Neural progenitor cell (in vitro differentiated cells): ENCODE measurements at regions not wholly inside any gene's neighbourhood (a gene's known extent, or its start where the extent isn't known, plus 50 kb on each side); places are given as distances from the start of the nearest gene placed in this dataset.

Experiments
- EZH2 ChIP-seq: fragments of 200-600 bp; sonication (generic); IDR thresholded peaks from 2 replicates; pipeline ENCODE4 v1.6.1; 2017; ENCODE audit warnings: antibody characterized with exemption, mild to moderate bottlenecking, moderate library complexity
- EZH2phosphoT487 ChIP-seq: fragments of 200-600 bp; sonication (generic); IDR thresholded peaks from 2 replicates; pipeline ENCODE4 v1.6.1; 2017; ENCODE audit warnings: antibody characterized with exemption
- TF ChIP-seq, protein P1 (sequence below): fragments of 200-600 bp; sonication (generic); IDR thresholded peaks from 2 replicates; pipeline ENCODE4 v1.5.1; 2017; ENCODE audit warnings: antibody characterized with exemption, mild to moderate bottlenecking

DNA sequence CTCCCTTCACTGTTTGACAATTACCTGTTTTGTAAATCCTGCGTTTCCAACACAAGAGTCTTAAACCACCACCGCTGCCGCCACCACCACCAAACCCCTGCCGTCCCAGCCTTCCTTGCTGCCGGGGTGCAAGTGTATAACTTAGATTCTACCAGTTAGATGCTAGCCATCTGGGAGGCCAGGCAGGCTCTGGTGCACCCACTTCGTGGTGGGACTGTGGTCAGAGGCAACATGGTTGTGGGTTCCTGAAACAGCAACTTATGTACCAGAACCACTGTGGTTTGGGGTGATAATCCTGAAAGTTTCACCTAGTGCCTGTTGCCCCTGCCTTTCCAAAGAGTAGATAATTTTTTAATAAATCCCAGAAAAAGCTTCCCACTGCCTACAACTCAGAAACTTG, 510.5 kb downstream of the CCSER2 start:
- TF ChIP-seq, protein P1, sequence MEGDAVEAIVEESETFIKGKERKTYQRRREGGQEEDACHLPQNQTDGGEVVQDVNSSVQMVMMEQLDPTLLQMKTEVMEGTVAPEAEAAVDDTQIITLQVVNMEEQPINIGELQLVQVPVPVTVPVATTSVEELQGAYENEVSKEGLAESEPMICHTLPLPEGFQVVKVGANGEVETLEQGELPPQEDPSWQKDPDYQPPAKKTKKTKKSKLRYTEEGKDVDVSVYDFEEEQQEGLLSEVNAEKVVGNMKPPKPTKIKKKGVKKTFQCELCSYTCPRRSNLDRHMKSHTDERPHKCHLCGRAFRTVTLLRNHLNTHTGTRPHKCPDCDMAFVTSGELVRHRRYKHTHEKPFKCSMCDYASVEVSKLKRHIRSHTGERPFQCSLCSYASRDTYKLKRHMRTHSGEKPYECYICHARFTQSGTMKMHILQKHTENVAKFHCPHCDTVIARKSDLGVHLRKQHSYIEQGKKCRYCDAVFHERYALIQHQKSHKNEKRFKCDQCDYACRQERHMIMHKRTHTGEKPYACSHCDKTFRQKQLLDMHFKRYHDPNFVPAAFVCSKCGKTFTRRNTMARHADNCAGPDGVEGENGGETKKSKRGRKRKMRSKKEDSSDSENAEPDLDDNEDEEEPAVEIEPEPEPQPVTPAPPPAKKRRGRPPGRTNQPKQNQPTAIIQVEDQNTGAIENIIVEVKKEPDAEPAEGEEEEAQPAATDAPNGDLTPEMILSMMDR, result no peak
- TF ChIP-seq EZH2 (no peak), EZH2phosphoT487 (no peak)
